GM12892 (cell line): ENCODE measurements at regions not wholly inside any gene's neighbourhood (a gene's known extent, or its start where the extent isn't known, plus 50 kb on each side); places are given as distances from the start of the nearest gene placed in this dataset.
A peak's percentile ranks its signal among the peaks of the same experiment; 100 is the strongest.

Experiments used
- DNase-seq: peaks from one replicate; pipeline ENCODE4 v3.0.0; 2011; ENCODE audit not compliant: insufficient read length
- FAIRE-seq: peaks from 2 replicates; lab custom pipeline; 2011; peaks lifted over from hg19 to GRCh38; lab: Jason Lieb, UNC
- POLR2A ChIP-seq: IDR thresholded peaks from 2 replicates; pipeline ENCODE4 v1.6.1; 2011; ENCODE audit warnings: low read depth, low read length, control low read depth
- POLR2AphosphoS5 ChIP-seq: IDR thresholded peaks from 2 replicates; pipeline ENCODE4 v1.6.1; 2011; ENCODE audit warnings: low read depth, low read length, control low read depth
- TAF1 ChIP-seq: IDR thresholded peaks from 2 replicates; pipeline ENCODE4 v1.6.1; 2011; ENCODE audit warnings: low read depth, mild to moderate bottlenecking, control low read depth, low read length, borderline replicate concordance

- FAIRE-seq (no peak), DNase-seq (no peak)
- no peak for TF ChIP-seq TAF1
- TF ChIP-seq POLR2AphosphoS5, result no peak
- TF ChIP-seq POLR2A, result no peak
Measured at GRCh38 chr6:85995339-85996033, 352.8 kb upstream of the SYNCRIP start.

GRCh38 chr6:85986681-85987080 lies 344.0 kb upstream of the SYNCRIP start:
- no peak for TF ChIP-seq POLR2AphosphoS5
- no peak for TF ChIP-seq TAF1
- TF ChIP-seq POLR2A, result no peak
- no peak for FAIRE-seq
- DNase-seq, result no peak

- DNase-seq (no peak), FAIRE-seq (peak; percentile 65)
- TF ChIP-seq POLR2AphosphoS5 (no peak), TAF1 (no peak), POLR2A (no peak)
Measured at GRCh38 chr6:85983032-85983659, 340.5 kb upstream of the SYNCRIP start.

- DNase-seq (no peak), FAIRE-seq (no peak)
- TF ChIP-seq POLR2AphosphoS5, result no peak
- TF ChIP-seq TAF1, result no peak
- TF ChIP-seq POLR2A, result no peak
Measured at GRCh38 chr6:85977661-85978060, 335.0 kb upstream of the SYNCRIP start.

GRCh38 chr6:85975957-85976356 lies 333.3 kb upstream of the SYNCRIP start:
- DNase-seq, result no peak
- TF ChIP-seq POLR2A (no peak), POLR2AphosphoS5 (no peak), TAF1 (no peak)
- FAIRE-seq, result no peak

- no peak for FAIRE-seq
- no peak for TF ChIP-seq POLR2AphosphoS5
- TF ChIP-seq TAF1, result no peak
- TF ChIP-seq POLR2A, result no peak
- no peak for DNase-seq
Measured at GRCh38 chr6:85971238-85971637, 328.6 kb upstream of the SYNCRIP start.

- no peak for DNase-seq
- no peak for TF ChIP-seq POLR2AphosphoS5
- no peak for TF ChIP-seq POLR2A
- no peak for TF ChIP-seq TAF1
- FAIRE-seq, result no peak
Measured at GRCh38 chr6:85966828-85967227, 324.1 kb upstream of the SYNCRIP start.

- DNase-seq (no peak), FAIRE-seq (no peak)
- no peak for TF ChIP-seq TAF1
- no peak for TF ChIP-seq POLR2AphosphoS5
- TF ChIP-seq POLR2A, result no peak
Measured at GRCh38 chr6:85961746-85962145, 319.1 kb upstream of the SYNCRIP start.

- FAIRE-seq, result no peak
- TF ChIP-seq POLR2AphosphoS5, result no peak
- no peak for TF ChIP-seq POLR2A
Measured at GRCh38 chr6:85961125-85961524, 318.4 kb upstream of the SYNCRIP start.

GRCh38 chr6:85948481-85948880 lies 305.8 kb upstream of the SYNCRIP start:
- FAIRE-seq (no peak), DNase-seq (no peak)
- no peak for TF ChIP-seq TAF1
- TF ChIP-seq POLR2AphosphoS5, result no peak
- TF ChIP-seq POLR2A, result no peak

More at GRCh38 chr6:85961125-85961524, 318.4 kb upstream of the SYNCRIP start:
- no peak for DNase-seq

GRCh38 chr6:85945459-85946185 lies 302.9 kb upstream of the SYNCRIP start:
- TF ChIP-seq POLR2AphosphoS5, result no peak
- no peak for TF ChIP-seq POLR2A
- no peak for TF ChIP-seq TAF1
- DNase-seq (no peak), FAIRE-seq (no peak)
